ENCODE measurements at regions not wholly inside any gene's neighbourhood (a gene's known extent, or its start where the extent isn't known, plus 50 kb on each side); places are given as distances from the start of the nearest gene placed in this dataset.
"Not testable (repeated sequence)": the region's sequence is repeated elsewhere in the genome, so short reads cannot be mapped to it uniquely, and the experiment has no call there.

GRCh38 chr5:116900793-116901192, 326.2 kb upstream of the SEMA6A start:
- no peak for DNase-seq (ENCODE audit: low read depth in 2 of 2)

DNA sequence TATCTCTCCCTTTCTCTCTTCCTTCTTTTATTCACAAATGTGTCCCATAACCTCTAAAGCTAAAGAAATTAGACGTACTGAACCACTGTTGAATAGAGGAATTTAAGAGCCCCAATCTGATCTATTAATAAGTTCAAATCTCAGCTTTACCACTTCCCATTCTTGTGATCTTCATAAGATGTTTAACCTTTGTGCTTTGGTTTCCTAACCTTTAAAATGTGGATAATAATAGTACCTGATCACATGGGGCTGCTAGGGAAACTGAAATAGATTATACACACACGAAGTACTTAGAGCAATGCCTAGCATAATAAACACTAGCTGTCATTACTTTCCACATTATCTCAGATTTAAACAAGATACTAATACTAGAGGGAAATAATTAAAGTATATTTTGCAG, 324.3 kb upstream of the SEMA6A start:
- no peak for DNase-seq (ENCODE audit: low read depth in 2 of 2)

GRCh38 chr5:116897291-116897690, 322.7 kb upstream of the SEMA6A start:
- DNase-seq (ENCODE audit: low read depth in 2 of 2), result no peak

- no peak for DNase-seq (ENCODE audit: low read depth in 2 of 2)
These were observed 321.4 kb upstream of the SEMA6A start for GRCh38 chr5:116896001-116896400.

- no peak for DNase-seq (ENCODE audit: low read depth in 2 of 2)
These were observed 318.4 kb upstream of the SEMA6A start for GRCh38 chr5:116892993-116893392.

GRCh38 chr5:116887104-116887503, 312.5 kb upstream of the SEMA6A start:
- DNase-seq (ENCODE audit: low read depth in 2 of 2), result no peak

DNA sequence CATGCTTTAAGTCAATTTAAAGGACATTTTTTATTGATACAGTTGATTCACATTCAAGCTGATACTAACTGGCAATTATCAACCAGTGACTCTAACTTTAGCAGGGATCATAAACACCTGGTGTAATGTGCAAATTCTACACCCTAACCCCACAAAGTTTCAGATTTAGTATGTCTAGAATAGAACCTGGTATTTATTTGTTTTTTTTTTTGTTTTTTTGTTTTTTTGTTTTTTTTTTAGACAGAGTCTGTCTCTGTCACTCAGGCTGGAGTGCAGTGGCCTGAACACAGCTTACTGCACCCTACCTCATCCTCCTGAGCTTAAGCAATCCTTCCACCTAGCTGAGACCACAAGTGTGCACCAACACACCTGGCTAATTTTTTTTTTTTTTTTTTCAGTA, 311.2 kb upstream of the SEMA6A start:
- DNase-seq (ENCODE audit: low read depth in 2 of 2), result no peak

DNA sequence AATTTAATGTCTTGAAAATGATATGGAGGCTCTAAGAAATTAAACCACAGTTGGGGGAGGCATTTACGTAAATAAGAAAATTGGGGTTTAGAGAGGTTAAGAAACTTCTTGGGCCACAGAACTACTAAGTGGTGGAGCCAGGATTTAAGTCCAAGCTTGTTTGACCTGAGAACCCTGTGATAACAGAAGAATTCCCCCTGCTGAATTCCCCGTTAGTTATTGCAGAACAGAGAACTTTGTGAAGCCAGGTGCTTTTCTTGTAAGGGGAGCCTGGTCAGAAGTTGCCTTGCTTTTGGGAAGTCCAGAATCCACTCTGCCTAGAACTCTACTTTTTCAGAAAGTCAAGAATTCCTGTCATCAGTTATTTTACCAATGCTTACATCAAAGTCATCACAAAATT, 309.3 kb upstream of the SEMA6A start:
- no peak for DNase-seq (ENCODE audit: low read depth in 2 of 2)

DNA sequence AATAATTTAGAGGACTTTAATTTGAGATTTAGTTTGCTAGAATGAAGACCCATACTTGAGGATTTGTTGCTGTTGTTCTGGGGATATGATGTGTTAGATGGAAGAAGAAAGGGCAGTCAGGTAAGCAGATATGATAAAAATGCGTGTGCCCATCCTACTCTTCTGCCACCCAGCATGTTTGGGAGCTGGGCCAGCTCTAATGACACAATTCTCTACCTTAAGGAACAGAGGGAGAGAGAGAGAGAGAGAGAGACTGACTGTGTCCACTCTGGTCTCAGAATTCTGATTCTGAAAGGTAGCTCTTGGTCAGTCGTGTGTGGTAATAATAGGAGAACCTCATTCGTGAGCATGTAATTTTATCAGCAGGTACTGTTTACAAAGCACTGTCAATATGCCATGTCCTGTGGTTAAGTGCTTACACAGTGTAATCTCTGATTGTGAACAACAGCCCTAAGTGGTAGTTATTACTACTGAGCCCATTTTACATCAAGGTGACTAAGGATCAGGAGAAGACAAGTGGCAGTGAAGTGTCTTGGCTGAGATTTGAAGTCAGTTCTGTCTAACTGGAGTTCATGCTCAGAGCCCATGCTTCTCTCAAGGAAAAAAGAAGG, 307.4 kb upstream of the SEMA6A start:
- DNase-seq (ENCODE audit: low read depth in 2 of 2), result no peak

DNA sequence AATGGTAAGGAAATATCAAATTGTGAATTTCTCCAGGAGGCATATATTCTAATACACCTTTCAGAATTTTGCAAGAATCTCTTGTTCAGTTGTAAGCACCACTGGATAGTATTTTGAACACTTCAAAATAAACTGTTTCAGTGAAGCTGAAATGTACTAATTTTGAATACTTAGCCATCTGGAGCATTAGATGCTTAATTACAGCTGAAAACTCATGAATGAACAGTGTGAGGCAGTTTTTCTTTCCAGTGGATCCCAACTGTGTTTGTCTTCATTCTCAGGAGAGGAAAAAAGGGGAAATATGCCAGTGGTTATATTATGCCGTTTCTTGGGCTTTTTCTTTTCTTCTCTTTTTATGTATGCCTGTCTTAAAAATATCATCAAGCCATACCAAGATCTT, 306.0 kb upstream of the SEMA6A start:
- no peak for DNase-seq (ENCODE audit: low read depth in 2 of 2)

DNA sequence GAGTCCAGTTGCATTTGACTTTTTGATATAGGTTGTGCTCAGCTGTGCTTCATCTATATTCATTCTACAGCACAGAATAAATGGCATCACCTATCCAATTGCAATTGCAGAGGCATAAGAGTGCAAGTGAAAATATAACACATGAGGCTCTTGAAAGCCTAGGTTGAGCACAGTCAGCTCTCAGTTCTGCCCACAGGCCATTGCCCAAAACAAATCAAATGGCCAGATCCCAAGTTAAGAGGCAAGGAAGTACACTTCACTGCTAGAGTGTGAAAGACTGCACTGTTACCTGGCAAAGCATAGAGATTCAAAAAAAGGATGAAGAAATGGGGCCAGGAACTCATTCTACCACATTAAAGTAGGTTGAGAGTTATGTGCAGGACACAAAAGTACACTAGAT, 305.5 kb upstream of the SEMA6A start:
- no peak for DNase-seq (ENCODE audit: low read depth in 2 of 2)

GRCh38 chr5:116876240-116876840, 301.7 kb upstream of the SEMA6A start:
- no peak for DNase-seq (ENCODE audit: low read depth in 2 of 2)

- DNase-seq (ENCODE audit: low read depth in 2 of 2), result no peak
These were observed 298.4 kb upstream of the SEMA6A start for GRCh38 chr5:116872986-116873385.

DNA sequence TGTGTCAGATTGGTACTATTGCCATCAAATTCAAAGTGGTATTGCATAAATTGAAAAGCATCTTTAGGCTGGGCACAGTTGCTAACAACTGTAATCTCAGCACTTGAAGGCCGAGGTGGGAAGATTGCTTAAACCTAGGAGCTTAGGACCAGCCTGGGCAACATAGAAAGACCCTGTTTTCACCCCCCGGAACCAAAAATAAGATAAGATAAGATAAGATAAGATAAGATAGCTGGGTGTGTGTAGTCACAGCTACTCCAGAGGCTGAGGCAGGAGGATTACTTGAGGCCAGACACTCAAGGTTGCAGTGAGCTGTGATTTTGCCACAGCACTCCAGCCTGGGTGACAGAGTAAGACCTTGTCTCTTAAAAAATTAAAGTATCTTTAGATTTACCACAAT, 297.9 kb upstream of the SEMA6A start:
- DNase-seq (ENCODE audit: low read depth in 2 of 2), result no peak

DNA sequence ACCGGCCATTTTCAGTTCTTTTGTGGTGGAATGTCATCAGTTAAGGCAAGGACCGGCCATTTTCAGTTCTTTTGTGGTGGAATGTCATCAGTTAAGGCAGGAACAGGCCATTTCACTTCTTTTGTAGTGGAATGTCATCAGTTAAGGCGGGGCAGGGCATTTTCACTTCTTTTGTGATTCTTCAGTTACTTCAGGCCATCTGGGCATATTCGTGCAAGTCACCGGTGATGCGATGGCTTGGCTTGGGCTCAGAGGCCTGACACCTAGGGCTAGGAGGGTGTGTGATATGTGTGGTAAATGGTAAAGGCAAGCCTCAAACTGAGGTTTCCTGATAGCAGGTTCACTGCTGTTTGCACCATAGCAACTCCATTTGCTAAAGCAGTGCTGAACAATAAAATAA, 293.2 kb upstream of the SEMA6A start:
- not testable (repeated sequence) for DNase-seq (ENCODE audit: low read depth in 2 of 2)

DNA sequence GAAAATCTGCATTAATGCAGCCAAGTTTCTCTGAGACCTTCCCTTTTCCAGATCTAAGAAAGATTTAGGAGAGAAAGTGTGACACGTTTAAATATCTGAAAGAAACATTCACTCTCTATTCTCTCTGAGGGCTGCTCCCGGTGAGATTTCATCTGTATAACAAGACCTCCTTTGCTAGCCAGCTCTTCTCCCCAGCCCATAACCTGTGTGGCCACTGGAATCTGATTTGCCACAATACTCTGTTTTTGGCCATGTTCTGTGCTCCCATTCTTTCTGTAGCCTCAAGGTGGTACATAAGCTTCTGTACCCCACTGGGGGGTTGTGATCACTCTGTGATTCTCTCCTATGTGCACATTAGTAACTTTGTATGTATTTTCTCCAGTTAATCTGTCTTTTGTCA, 291.0 kb upstream of the SEMA6A start:
- no peak for DNase-seq (ENCODE audit: low read depth in 2 of 2)

DNA sequence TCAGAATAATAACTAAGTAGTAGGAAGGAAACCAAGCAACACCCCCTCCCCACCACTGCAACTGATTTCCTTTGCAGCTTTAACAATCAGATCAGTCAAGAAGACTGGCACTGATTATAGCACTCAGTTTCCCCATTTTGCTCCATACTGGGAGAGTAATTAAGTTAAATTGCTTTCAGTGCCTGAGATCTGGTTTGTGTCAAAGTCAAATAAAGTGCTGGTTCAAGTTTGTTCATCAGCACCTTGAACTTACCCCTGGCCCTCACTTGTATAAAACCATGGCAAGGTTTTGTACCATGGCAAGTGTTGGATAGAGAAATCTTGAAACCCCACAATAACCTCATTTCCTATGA, 290.2 kb upstream of the SEMA6A start:
- no peak for DNase-seq (ENCODE audit: low read depth in 2 of 2)

DNA sequence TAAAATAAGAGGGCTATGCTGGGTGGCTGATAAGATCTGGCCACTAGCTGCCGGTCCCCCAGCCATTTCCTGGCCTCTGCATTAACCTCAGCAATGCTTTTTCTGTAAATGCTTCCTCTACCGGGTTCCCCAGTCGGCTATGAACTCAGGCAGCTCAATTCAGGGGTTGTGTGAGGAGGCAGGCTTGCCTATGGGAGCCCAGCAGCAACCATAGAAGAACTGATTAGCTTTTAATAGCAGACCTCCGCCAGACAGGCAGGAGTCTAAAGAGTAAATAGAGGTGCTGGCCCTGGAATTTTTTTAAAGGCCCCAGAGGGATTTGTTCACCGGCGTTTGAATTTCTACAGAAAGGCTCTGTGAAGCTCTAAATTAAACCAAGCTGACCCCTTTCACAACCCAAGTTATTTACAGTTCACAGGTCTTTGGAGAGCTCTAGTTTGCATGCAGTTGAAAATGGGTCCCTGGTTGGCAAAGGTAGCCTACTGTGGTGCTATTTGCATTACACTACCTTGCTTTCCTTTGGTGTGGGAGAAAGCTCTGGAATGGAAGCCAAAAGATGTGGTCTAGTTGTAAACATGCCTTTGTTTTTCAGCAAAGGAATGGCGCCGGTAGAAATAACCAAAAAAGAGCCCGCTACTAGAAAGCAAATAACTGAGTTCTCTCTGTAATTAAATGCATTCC, 289.7 kb upstream of the SEMA6A start:
- no peak for DNase-seq (ENCODE audit: low read depth in 2 of 2)

DNA sequence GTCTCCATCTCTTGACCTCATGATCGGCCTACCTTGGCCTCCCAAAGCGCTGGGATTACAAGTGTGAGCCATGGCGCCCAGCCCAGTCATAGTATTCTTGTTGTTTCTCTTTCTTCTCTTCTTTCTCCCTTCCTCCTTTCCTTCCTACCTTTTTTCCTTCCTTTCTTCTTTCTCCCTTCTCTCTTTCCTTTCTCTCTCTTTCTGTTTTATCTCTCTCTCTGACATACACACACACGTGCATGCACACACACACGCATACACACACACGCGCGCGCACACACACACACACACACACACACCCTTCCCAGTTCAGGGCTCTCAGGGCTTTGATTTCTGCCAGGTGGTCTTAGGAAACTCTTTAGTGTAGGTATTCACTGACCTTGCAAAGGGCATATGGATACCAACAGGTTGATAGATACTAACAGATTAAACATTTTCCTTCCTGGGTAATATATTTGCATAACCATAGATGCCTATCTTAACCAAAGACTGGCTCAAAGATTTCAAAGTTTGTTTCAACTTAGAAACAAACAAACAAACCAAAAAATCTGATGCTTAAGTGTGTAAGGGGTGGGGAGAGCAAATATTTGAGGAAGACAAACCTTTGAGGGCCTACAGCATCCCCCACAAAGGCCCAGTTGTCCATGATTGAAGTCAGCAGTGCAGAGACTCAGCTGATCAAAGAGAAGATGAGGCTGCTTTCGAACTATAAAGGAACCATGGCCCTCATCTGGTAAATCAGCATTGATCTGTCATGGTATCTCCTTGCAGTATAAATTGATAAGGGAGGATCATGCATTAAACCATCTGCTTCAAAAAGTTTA, 288.2 kb upstream of the SEMA6A start:
- DNase-seq (ENCODE audit: low read depth in 2 of 2), result no peak

GRCh38 chr5:116861666-116862065, 287.0 kb upstream of the SEMA6A start:
- DNase-seq (ENCODE audit: low read depth in 2 of 2), result no peak

DNA sequence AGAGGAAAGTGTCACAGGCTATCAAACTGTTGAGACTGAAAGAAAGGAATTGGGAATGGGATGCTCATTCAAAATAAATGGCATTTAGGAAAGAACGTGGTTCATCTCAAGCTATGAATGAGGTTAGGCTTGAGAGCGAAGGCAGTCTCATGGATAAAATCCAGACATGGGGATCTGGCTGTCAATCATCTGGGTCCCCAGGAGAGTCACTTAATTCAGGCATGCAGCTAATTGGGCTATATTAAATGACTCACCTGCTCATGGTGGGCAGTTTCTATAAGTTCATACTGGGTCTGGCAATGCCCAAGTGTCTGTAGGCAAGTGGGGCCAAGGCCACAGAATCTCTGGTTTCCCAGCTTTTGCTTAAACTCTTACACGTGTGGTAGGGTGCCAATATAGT, 286.5 kb upstream of the SEMA6A start:
- no peak for DNase-seq (ENCODE audit: low read depth in 2 of 2)

GRCh38 chr5:116859666-116860320, 285.2 kb upstream of the SEMA6A start:
- no peak for DNase-seq (ENCODE audit: low read depth in 2 of 2)

Measured in stimulated activated CD8-positive, alpha-beta memory T cell treated with anti-CD3 and anti-CD28 coated beads, Interleukin-7, amount 100 ng/mL, for 4 hours (primary cell).